Activated T-cell treated with anti-CD3 and anti-CD28 coated beads, Interleukin-2, amount 50 U/mL, for 24 hours (primary cell): ENCODE measurements at regions not wholly inside any gene's neighbourhood (a gene's known extent, or its start where the extent isn't known, plus 50 kb on each side); places are given as distances from the start of the nearest gene placed in this dataset.
"Not testable (repeated sequence)": the region's sequence is repeated elsewhere in the genome, so short reads cannot be mapped to it uniquely, and the experiment has no call there.

Experiments used
- DNase-seq: peaks from one replicate; pipeline ENCODE4 v3.0.0-alpha.2; 2020
- H3K27ac Mint-ChIP-seq: 2 replicates; pipeline ENCODE4 v1.8.0; 2020; ENCODE audit warnings: mild to moderate bottlenecking, mixed read lengths
- H3K27me3 Mint-ChIP-seq: 2 replicates; pipeline ENCODE4 v1.8.0; 2020; ENCODE audit warnings: mixed read lengths
- H3K36me3 Mint-ChIP-seq: 2 replicates; pipeline ENCODE4 v1.8.0; 2020; ENCODE audit warnings: low read depth, mixed read lengths
- H3K4me1 Mint-ChIP-seq: 2 replicates; pipeline ENCODE4 v1.8.0; 2020; ENCODE audit warnings: low read depth, mixed read lengths
- H3K4me3 Mint-ChIP-seq: 2 replicates; pipeline ENCODE4 v1.8.0; 2020; ENCODE audit warnings: mild to moderate bottlenecking, moderate library complexity, mixed read lengths
- H3K9me3 Mint-ChIP-seq: 2 replicates; pipeline ENCODE4 v1.8.0; 2020; ENCODE audit warnings: mixed read lengths

DNA sequence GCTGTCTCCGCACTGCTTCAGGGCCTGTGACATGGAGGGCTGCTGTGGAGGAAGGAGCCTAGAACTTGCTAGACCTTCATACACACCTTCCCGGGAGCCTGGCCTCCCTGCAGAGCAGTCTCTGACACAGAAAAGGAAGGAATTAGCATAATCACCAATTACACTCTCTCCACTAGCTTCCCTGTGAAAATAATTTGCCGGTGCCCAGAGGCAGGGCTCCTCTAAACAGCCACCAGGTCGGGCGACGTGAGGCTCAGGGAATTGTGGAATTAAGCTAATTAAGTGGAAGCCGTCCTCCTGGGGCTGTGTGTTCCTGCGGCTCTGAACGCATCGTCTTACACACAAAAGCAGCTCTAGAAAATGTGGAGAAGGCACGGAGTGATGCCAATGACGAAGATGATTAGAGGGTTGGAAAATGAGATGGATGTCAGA lies 82.6 kb downstream of the NENF start:
- H3K4me1 Mint-ChIP-seq: peaks cover 5% of the 10 kb centered on the region
- H3K27me3 Mint-ChIP-seq: peaks cover 70% of the 10 kb centered on the region
- no peak overlapping the region for H3K27ac Mint-ChIP-seq
- DNase-seq: no peak
- no peaks in the 10 kb centered on the region for H3K9me3 Mint-ChIP-seq
- H3K36me3 Mint-ChIP-seq: no peaks in the 10 kb centered on the region
- no peak overlapping the region for H3K4me3 Mint-ChIP-seq

DNA sequence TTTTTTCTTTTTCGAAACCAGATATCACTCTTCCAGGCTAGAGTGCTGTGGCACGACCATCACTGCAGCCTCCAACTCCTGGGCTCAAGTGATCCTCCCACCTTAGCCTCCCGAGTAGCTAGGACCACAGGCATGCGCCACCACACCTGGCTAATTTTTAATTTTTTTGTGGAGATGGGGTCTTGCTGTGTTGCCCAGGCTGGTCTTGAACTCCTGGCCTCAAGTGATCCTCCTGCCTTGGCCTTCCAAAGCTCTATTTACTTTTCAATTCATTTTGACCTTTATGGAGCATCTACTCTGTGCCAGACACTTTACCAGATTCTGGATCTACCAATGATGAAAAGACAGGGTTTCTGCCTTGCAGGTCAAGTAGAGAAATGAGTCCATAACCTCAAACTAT lies 83.3 kb downstream of the NENF start:
- not testable (repeated sequence) for DNase-seq, H3K27ac Mint-ChIP-seq, H3K36me3 Mint-ChIP-seq, H3K4me1 Mint-ChIP-seq, H3K4me3 Mint-ChIP-seq, H3K9me3 Mint-ChIP-seq
- peaks cover 71% of the 10 kb centered on the region for H3K27me3 Mint-ChIP-seq

DNA sequence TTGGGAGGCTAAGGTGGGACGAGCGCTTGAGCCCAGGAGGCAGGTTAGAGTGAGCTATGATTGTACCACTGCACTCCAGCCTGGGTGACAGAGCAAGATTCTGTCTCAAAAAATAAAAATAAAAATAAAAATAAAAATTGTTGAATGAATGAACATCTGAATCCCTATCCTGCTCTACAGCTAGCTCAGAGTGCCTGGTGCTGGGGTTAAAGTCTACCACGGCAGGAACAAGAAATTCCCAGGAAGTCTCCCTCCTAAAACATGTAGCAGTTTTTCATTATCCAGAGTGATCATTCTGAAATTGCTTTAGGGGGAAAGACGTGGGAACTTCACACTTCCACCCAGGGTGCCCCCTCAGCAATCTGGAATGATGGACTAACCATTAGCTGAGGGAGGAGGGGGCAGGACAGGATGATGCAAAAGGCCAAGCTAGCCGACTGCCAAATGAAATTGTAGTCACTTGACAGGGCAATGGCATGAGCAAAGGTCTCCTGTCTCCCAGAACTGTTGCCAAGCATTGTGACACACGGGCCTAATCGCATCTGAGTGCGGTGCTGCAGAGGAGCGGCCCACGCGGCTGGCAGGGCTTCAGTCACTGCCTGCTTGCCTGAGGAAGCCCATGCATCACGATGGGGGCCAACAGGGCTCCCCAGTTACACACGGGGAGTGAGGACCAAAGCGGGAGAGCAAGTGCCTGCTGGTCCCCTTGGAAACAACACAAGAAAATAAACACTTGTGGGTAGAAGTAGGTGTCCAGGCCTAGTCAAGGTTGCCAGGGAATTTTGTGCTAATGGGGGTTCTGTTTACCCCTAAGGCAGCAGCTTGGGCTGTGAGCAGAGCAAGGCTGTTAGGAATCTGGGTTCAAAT lies 85.7 kb downstream of the NENF start:
- Mint-ChIP-seq H3K4me3 (no peak overlapping the region), H3K4me1 (peaks cover 3% of the 10 kb centered on the region), H3K9me3 (no peaks in the 10 kb centered on the region), H3K27me3 (peaks cover 48% of the 10 kb centered on the region), H3K36me3 (no peaks in the 10 kb centered on the region), H3K27ac (no peak overlapping the region)
- no peak for DNase-seq

DNA sequence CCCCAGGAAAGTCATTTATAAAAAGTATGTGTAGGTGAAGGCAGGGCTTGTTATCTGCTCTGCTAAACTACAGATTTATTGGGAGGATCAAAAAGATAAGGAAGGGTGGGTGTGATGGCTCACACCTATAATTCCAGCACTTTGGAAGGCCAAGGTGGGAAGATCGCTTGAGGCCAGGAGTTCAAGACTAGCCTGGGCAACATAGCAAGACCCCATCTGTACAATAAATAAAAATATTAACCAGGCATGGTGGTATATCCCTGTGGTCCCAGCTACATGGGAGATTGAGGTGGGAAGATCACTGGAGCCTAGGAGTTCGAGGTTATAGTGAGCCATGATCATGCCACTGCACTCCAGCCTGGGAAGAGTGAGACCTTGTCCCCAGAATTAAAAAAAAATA lies 86.4 kb downstream of the NENF start:
- no peak overlapping the region for H3K4me3 Mint-ChIP-seq
- no peaks in the 10 kb centered on the region for H3K9me3 Mint-ChIP-seq
- H3K27me3 Mint-ChIP-seq: peaks cover 41% of the 10 kb centered on the region
- H3K36me3 Mint-ChIP-seq: no peaks in the 10 kb centered on the region
- DNase-seq: no peak
- H3K4me1 Mint-ChIP-seq: peaks cover 2% of the 10 kb centered on the region
- no peak overlapping the region for H3K27ac Mint-ChIP-seq

DNA sequence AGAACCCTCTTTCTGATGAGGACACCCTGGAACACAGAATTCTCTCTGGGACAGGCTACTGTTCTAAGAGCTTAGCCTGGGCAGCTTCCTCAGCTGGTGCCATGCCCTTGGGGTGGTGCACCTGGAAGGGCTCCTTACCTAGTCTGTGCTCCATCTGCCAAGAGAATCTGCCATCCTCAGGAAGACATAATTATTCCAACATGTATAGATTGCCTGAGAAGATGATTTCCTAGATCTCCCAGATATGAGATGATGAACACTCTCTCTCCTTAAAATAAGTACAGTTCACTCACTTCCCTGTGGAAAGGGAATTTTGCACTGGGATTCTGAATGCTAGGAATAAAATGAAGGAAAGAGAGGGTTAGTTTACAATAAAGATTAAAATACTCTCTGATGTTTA lies 87.6 kb downstream of the NENF start:
- Mint-ChIP-seq H3K36me3 (no peaks in the 10 kb centered on the region), H3K4me3 (no peak overlapping the region), H3K9me3 (no peaks in the 10 kb centered on the region), H3K4me1 (no peaks in the 10 kb centered on the region), H3K27me3 (peaks cover 36% of the 10 kb centered on the region), H3K27ac (no peak overlapping the region)
- no peak for DNase-seq

DNA sequence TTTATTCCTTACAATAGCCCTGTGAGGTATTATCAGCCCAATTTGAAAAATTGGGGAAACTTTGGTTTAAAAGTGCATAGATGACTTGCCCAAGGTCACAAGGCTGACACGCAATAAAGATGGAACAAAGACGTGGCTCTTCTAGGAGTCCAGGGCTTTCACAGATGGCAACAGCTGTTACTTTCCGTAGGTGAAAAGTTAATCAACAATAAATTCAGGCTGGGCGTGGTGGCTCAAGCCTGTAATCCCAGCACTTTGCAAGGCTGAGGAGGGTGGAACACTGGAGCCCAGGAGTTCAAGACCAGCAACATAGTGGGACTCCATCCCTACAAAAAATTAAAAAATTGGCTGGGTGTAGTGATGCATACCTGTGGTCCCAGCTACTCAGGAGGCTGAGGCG lies 87.8 kb upstream of the ATF3 start:
- Mint-ChIP-seq H3K27me3 (peaks cover 34% of the 10 kb centered on the region), H3K4me3 (no peak overlapping the region), H3K4me1 (no peaks in the 10 kb centered on the region), H3K9me3 (no peaks in the 10 kb centered on the region), H3K27ac (no peak overlapping the region), H3K36me3 (no peaks in the 10 kb centered on the region)
- DNase-seq: no peak

DNA sequence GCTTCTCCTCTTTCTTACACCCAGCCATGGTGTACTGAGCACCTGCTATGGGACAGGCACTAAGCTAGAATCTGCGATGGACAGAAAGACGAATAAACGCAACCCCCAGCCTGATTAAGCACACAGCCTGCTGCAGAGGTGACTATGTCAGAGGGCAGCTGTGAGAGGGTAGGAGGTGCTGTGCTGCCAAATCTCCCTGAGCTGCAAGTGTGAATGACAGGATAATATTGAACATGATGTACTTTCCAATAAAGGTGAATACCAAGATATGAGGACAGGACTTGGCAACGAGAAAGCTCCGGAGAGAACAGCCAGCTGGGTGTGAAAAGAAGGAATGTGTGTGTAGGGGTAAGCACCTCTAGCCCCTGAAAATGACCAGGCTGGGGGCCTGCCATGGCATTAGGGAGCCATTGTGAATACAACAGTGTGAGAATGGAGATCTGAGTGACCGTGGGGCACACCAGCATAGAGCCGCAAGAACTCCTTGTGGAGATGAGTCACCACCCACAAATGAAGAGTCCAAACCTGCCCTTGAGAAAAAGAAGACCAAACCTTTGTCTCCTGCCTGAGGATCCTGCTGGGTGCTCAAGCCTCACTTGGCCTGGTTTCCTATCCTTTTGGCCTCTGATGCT lies 83.0 kb upstream of the ATF3 start:
- Mint-ChIP-seq H3K4me1 (no peaks in the 10 kb centered on the region), H3K27me3 (peaks cover 9% of the 10 kb centered on the region), H3K4me3 (no peak overlapping the region), H3K27ac (no peak overlapping the region), H3K36me3 (no peaks in the 10 kb centered on the region), H3K9me3 (no peaks in the 10 kb centered on the region)
- no peak for DNase-seq

DNA sequence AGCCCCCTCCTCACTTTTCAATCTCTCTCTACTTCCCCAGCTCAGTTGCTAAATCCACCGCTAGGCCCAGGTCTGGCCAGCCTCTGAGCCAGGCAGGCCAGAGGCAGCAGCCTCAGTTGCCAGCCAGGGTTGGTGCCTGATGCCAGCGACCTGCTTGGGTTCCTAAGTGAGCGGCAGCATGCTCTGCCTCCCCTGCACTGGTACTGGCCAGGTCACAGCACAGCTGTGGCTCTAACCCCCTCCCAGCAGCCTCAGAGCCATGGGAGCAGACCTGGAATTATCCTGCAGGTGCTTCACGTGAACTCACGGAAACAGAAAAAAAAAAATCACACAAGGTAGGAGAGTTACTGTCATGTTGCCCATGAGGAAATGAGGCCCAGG lies 82.5 kb upstream of the ATF3 start:
- H3K4me3 Mint-ChIP-seq: no peak overlapping the region
- H3K9me3 Mint-ChIP-seq: no peaks in the 10 kb centered on the region
- no peak overlapping the region for H3K27ac Mint-ChIP-seq
- H3K27me3 Mint-ChIP-seq: peaks cover 8% of the 10 kb centered on the region
- no peak for DNase-seq
- H3K36me3 Mint-ChIP-seq: no peaks in the 10 kb centered on the region
- no peaks in the 10 kb centered on the region for H3K4me1 Mint-ChIP-seq

DNA sequence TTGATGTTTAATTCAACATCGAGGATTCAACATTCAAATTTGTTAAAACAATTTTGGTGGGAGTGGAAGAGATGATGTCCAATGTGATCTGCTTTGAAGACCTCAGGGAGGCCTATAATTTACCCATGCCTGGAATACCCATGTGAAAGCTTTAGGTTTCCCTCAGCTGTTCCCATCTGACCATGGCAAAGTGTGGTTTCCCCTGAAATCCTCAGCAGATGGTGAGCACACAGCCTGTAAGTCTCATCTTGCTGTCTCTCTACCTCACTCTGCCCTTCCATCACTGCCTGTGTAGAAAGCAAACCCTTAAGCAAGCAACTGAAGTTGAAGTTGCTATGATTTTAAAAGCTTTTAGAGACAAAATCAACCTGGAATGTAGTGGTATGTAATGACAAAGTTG lies 80.1 kb upstream of the ATF3 start:
- H3K36me3 Mint-ChIP-seq: no peaks in the 10 kb centered on the region
- DNase-seq: no peak
- no peak overlapping the region for H3K27ac Mint-ChIP-seq
- H3K9me3 Mint-ChIP-seq: no peaks in the 10 kb centered on the region
- peaks cover 12% of the 10 kb centered on the region for H3K27me3 Mint-ChIP-seq
- no peaks in the 10 kb centered on the region for H3K4me1 Mint-ChIP-seq
- no peak overlapping the region for H3K4me3 Mint-ChIP-seq

DNA sequence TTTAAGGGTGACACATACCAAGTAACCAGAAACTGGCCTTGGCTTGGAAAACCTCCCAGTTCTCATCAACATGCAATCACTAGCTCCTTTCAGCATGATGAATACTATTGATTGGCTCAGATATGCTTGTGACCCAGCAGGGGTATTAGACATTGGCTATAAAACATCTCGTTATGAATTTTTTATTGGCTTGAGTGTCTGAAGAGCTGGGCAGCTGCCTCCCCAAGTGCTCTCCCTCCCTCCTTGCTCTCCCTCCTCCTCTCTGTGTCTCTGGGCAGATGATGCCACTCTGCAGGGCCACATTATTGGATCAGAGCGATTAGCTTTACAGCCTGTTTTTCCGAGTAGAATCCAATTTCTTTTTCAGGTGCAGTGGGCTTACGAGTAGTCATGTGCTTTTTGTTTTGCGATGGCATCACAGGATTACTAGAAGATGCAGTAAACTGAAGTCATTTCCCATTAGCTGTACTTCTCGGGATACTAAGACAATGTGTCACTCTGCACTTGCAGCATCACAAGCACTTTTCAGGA lies 79.3 kb upstream of the ATF3 start:
- H3K27me3 Mint-ChIP-seq: peaks cover 18% of the 10 kb centered on the region
- no peak overlapping the region for H3K27ac Mint-ChIP-seq
- no peaks in the 10 kb centered on the region for H3K4me1 Mint-ChIP-seq
- no peak overlapping the region for H3K4me3 Mint-ChIP-seq
- no peak for DNase-seq
- no peaks in the 10 kb centered on the region for H3K36me3 Mint-ChIP-seq
- H3K9me3 Mint-ChIP-seq: no peaks in the 10 kb centered on the region

DNA sequence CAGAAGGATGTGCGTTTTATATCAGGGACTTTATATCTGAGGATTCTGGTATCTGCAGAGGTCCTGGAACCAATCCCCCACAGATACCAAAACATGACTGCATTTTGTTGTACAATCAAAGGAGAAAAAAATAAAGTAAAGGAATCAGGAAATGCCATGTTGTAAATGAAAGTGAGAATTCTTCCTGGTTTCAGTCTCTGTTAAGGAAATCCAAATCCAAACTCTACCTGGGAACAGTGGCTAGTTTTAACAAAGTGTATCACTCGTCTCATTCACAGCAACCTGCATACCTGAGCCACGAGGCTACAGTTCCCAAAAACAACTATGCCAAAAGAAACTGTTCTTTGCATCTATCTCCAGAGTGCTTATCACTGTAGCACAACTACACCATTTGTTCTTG lies 77.3 kb upstream of the ATF3 start:
- Mint-ChIP-seq H3K27me3 (peaks cover 29% of the 10 kb centered on the region), H3K27ac (no peak overlapping the region), H3K4me1 (no peaks in the 10 kb centered on the region), H3K4me3 (no peak overlapping the region), H3K9me3 (no peaks in the 10 kb centered on the region), H3K36me3 (no peaks in the 10 kb centered on the region)
- no peak for DNase-seq

DNA sequence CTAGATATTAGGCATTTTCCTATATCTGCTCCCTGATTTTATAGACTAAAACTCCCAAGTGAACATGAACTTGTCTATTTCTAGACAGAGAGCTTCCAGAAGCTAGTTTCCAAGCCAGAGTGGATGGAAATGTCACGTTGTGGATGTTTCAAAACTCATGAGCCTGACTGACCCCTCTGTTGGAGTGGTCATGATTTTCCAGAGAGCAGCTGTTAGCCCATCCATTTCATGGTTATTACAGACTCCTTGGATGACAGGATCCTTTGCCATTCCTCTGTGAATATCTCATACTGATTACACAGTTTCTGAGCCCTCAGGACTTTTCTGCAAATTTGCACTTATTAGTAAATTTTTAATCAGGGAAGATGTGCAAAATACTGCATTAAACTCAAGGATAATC lies 76.8 kb upstream of the ATF3 start:
- Mint-ChIP-seq H3K36me3 (no peaks in the 10 kb centered on the region), H3K27ac (no peak overlapping the region), H3K9me3 (no peaks in the 10 kb centered on the region), H3K4me3 (no peak overlapping the region), H3K4me1 (no peaks in the 10 kb centered on the region), H3K27me3 (peaks cover 29% of the 10 kb centered on the region)
- no peak for DNase-seq

DNA sequence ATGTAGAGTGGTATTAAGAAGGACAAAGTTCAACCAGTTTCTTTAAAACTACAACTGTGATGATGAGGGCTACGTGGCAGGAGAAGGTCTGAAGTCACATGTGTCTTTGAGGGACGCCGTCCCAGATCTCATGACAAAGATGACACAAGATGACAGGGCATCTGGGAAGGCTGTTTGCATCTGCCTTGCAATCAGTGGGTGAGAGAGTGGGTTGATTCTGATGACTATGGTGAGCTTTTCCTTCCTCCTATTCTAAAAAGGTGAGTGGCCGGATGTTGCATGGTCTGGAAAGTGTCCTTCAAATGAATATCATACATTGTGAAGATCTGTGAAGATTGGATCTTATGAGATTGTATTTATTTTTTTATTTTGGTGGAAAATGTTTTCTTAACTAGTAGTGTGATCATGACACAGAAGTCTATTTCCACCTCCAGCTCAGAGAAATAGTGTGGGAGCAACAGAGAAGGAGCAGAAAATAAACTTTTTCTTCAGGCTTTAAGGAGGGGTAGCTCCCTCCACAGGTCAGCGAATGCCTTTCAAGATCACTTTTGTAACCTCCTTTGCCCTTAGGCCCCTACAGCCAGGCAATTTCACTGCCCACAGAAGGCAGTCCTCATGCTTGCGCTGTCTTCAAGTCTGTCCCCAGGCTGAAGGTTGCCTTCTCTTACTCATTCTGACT lies 76.0 kb upstream of the ATF3 start:
- H3K27ac Mint-ChIP-seq: no peak overlapping the region
- H3K9me3 Mint-ChIP-seq: no peaks in the 10 kb centered on the region
- no peaks in the 10 kb centered on the region for H3K36me3 Mint-ChIP-seq
- H3K4me3 Mint-ChIP-seq: no peak overlapping the region
- no peaks in the 10 kb centered on the region for H3K4me1 Mint-ChIP-seq
- peaks cover 29% of the 10 kb centered on the region for H3K27me3 Mint-ChIP-seq
- DNase-seq: no peak

DNA sequence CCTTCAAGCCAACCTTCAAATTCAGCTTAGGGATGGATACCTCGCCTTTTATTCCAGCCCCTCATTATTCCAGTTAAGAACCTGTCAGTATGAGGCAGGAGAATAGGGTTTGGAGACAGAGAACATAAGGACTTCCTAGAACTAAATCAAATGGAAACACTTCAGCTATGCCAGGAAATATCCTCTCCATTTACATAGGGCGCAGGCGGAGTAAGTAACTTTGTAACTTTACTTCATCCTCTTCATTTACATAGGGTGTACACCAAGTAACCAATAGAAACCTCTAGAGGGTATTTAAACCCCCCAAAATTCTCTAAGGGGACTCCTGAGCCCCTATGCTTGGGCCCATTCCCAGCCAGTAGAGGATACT lies 75.4 kb upstream of the ATF3 start:
- Mint-ChIP-seq H3K4me3 (no peak overlapping the region), H3K27me3 (peaks cover 29% of the 10 kb centered on the region), H3K9me3 (no peaks in the 10 kb centered on the region), H3K4me1 (no peaks in the 10 kb centered on the region), H3K27ac (no peak overlapping the region), H3K36me3 (no peaks in the 10 kb centered on the region)
- DNase-seq: no peak

DNA sequence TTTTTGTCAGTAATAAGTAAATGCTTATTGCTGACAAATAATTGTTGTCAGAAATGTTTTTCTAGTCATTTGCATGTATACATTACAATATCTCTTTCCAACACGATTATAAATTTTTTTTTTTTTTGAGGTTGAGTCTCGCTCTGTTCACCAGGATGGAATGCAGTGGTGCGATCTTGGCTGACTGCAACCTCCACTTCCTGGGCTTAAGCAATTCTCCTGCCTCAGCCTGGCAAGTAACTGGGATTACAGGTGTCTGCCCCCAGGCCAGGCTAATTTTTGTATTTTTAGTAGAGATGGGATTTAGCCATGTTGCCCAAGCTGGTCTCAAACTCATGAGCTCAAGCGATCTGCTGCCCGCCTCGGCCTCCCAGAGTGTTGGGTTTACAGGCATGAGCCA lies 72.0 kb upstream of the ATF3 start:
- no peak for DNase-seq
- H3K27me3 Mint-ChIP-seq: peaks cover 22% of the 10 kb centered on the region
- H3K27ac Mint-ChIP-seq: no peak overlapping the region
- H3K4me1 Mint-ChIP-seq: no peaks in the 10 kb centered on the region
- no peak overlapping the region for H3K4me3 Mint-ChIP-seq
- no peaks in the 10 kb centered on the region for H3K36me3 Mint-ChIP-seq
- H3K9me3 Mint-ChIP-seq: no peaks in the 10 kb centered on the region
